IMR-90 (cell line): ENCODE measurements at regions not wholly inside any gene's neighbourhood (a gene's known extent, or its start where the extent isn't known, plus 50 kb on each side); places are given as distances from the start of the nearest gene placed in this dataset.

Experiments
- ATAC-seq: fragments of 200-7000 bp; cut with Tn5 transposase; 2 replicates; pipeline ENCODE4 v1.9.1; 2020; ENCODE audit warnings: low read depth, mild to moderate bottlenecking, moderate library complexity
- BruUV-seq: library from RNA; stranded (reverse); fragments of 400-500 nt; replicated peaks from 2 replicates; lab custom pipeline; 2021; lab: Mats Ljungman, UMichigan
- CTCF ChIA-PET: fragments of 300-600 bp; formaldehyde crosslinking; extraction: SDS; loops from one replicate; lab custom pipeline; 2021; ENCODE audit warnings: antibody characterized with exemption; lab: Yijun Ruan, JAX
- POLR2A ChIA-PET: fragments of 300-600 bp; sonication (Branson Sonifier 250); formaldehyde crosslinking; loops from one replicate; lab custom pipeline; 2022; ENCODE audit warnings: antibody characterized with exemption; ENCODE audit not compliant: unreplicated experiment; lab: Charles Lee
- DNase-seq: peaks from one replicate; pipeline ENCODE4 v3.0.0; 2013
- H2AFZ ChIP-seq: replicated peaks from 2 replicates; pipeline ENCODE3; 2013; ENCODE audit warnings: low read length, mild to moderate bottlenecking; ENCODE audit not compliant: poor library complexity
- H2AK5ac ChIP-seq: 2 replicates; pipeline ENCODE4 v1.6.1; 2013; ENCODE audit warnings: low read depth, low read length, inconsistent platforms
- H2AK9ac ChIP-seq: replicated peaks from 2 replicates; pipeline ENCODE3; 2013; ENCODE audit warnings: mild to moderate bottlenecking, low read depth, low read length, moderate library complexity; ENCODE audit not compliant: poor library complexity
- H2BK120ac ChIP-seq: 2 replicates; pipeline ENCODE4 v1.6.1; 2013; ENCODE audit warnings: low read depth, low read length, inconsistent platforms
- H2BK15ac ChIP-seq: 3 replicates; pipeline ENCODE4 v1.6.1; 2013; ENCODE audit warnings: low read depth, low read length, inconsistent platforms
- H2BK20ac ChIP-seq: 2 replicates; pipeline ENCODE4 v1.6.1; 2013; ENCODE audit warnings: low read depth, mild to moderate bottlenecking, inconsistent platforms, low read length, moderate library complexity
- H2BK5ac ChIP-seq: 2 replicates; pipeline ENCODE4 v1.6.1; 2013; ENCODE audit warnings: mild to moderate bottlenecking, low read depth, low read length, inconsistent platforms; ENCODE audit not compliant: poor library complexity, severe bottlenecking
- H3K14ac ChIP-seq: replicated peaks from 2 replicates; pipeline ENCODE4 v1.6.1; 2013; ENCODE audit warnings: low read depth, low read length, inconsistent platforms
- H3K18ac ChIP-seq: 2 replicates; pipeline ENCODE4 v1.6.1; 2013; ENCODE audit warnings: low read depth, low read length, control low read depth
- H3K23ac ChIP-seq: 2 replicates; pipeline ENCODE4 v1.6.1; 2013; ENCODE audit warnings: low read depth, low read length, inconsistent platforms
- H3K27ac ChIP-seq: 2 replicates; pipeline ENCODE4 v1.5.1; 2013; ENCODE audit warnings: mild to moderate bottlenecking, control low read depth, low read length; ENCODE audit not compliant: insufficient read depth
- H3K27me3 ChIP-seq: 2 replicates; pipeline ENCODE4 v1.6.1; 2013; ENCODE audit warnings: low read length; ENCODE audit not compliant: control insufficient read depth, insufficient read depth
- H3K36me3 ChIP-seq: 2 replicates; pipeline ENCODE4 v1.6.1; 2013; ENCODE audit warnings: low read length, mixed read lengths; ENCODE audit not compliant: control insufficient read depth, insufficient read depth
- H3K4ac ChIP-seq: 2 replicates; pipeline ENCODE4 v1.6.1; 2013; ENCODE audit warnings: low read depth, low read length, inconsistent platforms
- H3K4me1 ChIP-seq: 2 replicates; pipeline ENCODE4 v1.6.1; 2013; ENCODE audit warnings: low read length, mixed read lengths; ENCODE audit not compliant: control insufficient read depth, insufficient read depth
- H3K4me2 ChIP-seq: 2 replicates; pipeline ENCODE4 v1.6.1; 2013; ENCODE audit warnings: low read depth, mild to moderate bottlenecking, control low read depth, low read length, moderate library complexity
- H3K4me3 ChIP-seq: 2 replicates; pipeline ENCODE4 v1.5.1; 2013; ENCODE audit warnings: low read depth, mild to moderate bottlenecking, control low read depth, low read length, moderate library complexity; ENCODE audit not compliant: insufficient read depth
- H3K56ac ChIP-seq: 2 replicates; pipeline ENCODE4 v1.6.1; 2013; ENCODE audit warnings: low read length, inconsistent platforms; ENCODE audit not compliant: insufficient read depth; ENCODE audit errors: extremely low read depth
- H3K79me1 ChIP-seq, 2 experiments: 2 replicates each; pipeline ENCODE4 v1.6.1; 2013; ENCODE audit warnings: low read length in 2 of 2, inconsistent platforms in 1 of 2, low read depth in 1 of 2
- H3K9ac ChIP-seq: 2 replicates; pipeline ENCODE4 v1.6.1; 2013; ENCODE audit warnings: low read depth, low read length, control low read depth
- H3K9me1 ChIP-seq: 2 replicates; pipeline ENCODE4 v1.6.1; 2013; ENCODE audit warnings: low read length, inconsistent platforms; ENCODE audit not compliant: insufficient read depth
- H3K9me3 ChIP-seq: 2 replicates; pipeline ENCODE4 v1.6.1; 2013; ENCODE audit warnings: low read length; ENCODE audit not compliant: control insufficient read depth, insufficient read depth
- H4K20me1 ChIP-seq: 2 replicates; pipeline ENCODE4 v1.6.1; 2013; ENCODE audit warnings: low read length, inconsistent platforms; ENCODE audit not compliant: insufficient read depth
- H4K5ac ChIP-seq: 2 replicates; pipeline ENCODE4 v1.6.1; 2013; ENCODE audit warnings: mild to moderate bottlenecking, low read depth, low read length, control low read depth
- H4K8ac ChIP-seq, 2 experiments: 2 replicates each; pipeline ENCODE4 v1.6.1; 2013; ENCODE audit warnings: low read depth in 2 of 2, low read length in 2 of 2, control low read depth in 1 of 2, inconsistent platforms in 1 of 2
- H4K91ac ChIP-seq: 2 replicates; pipeline ENCODE4 v1.6.1; 2013; ENCODE audit warnings: low read depth, low read length, inconsistent platforms; ENCODE audit not compliant: insufficient read depth
- MAZ ChIP-seq: IDR thresholded peaks from 2 replicates; pipeline ENCODE4 v1.6.1; 2012; ENCODE audit warnings: low read depth, mild to moderate bottlenecking, low read length, improper control_type of control experiment, moderate library complexity, borderline replicate concordance
- MXI1 ChIP-seq: IDR thresholded peaks from 2 replicates; pipeline ENCODE4 v1.6.1; 2012; ENCODE audit warnings: low read depth, mild to moderate bottlenecking, low read length, moderate library complexity, borderline replicate concordance
- POLR2A ChIP-seq: IDR thresholded peaks from 2 replicates; pipeline ENCODE4 v1.6.1; 2012; ENCODE audit warnings: mild to moderate bottlenecking, low read depth, low read length
- RAD21 ChIP-seq: IDR thresholded peaks from 2 replicates; pipeline ENCODE4 v1.6.1; 2012; ENCODE audit warnings: low read length, improper control_type of control experiment
- WGBS, 2 experiments: methylation state at CpG; one replicate each; pipeline versions ENCODE4 v1.1.5 to v1.1.7; 2013; ENCODE audit warnings: missing lambda C conversion rate in 2 of 2; ENCODE audit not compliant: insufficient read length in 1 of 2; ENCODE audit errors: extremely low coverage in 2 of 2; 5-methylcytosine and 5-hydroxymethylcytosine counted together
- dilution Hi-C: fragments of 300-500 bp; cut with HindIII; formaldehyde crosslinking; loops from one replicate; pipeline ENCODE4 v1.14.3; 2018; ENCODE audit warnings: low sequenced_read_pairs; ENCODE audit not compliant: unreplicated experiment
- in situ Hi-C: fragments of 300-500 bp; cut with MboI; formaldehyde crosslinking; loops from 3 replicates; pipeline ENCODE4 v1.14.3; 2019; ENCODE audit warnings: low sequenced_read_pairs, inconsistent platforms, mixed read lengths
- intact Hi-C: fragments of 100-400 bp; cut with micrococcal nuclease; formaldehyde crosslinking; loops from 2 replicates; pipeline ENCODE4 v1.10.0; 2022

- dilution Hi-C loops = no loop called here
- H2BK20ac ChIP-seq = no peak overlapping the region
- DNase-seq (no peak), ATAC-seq (no peak)
- no peak overlapping the region for H4K5ac ChIP-seq
- H3K4me2 ChIP-seq = no peak overlapping the region
- H3K9me1 ChIP-seq = no peaks in the 10 kb centered on the region
- BruUV-seq = no TSS peak
- no peak overlapping the region for H2BK5ac ChIP-seq
- no peak overlapping the region for H3K4me3 ChIP-seq
- H3K23ac ChIP-seq = no peak overlapping the region
- POLR2A ChIA-PET = no interaction called here
- intact Hi-C loops = no loop called here
- H3K18ac ChIP-seq = no peak overlapping the region
- no peaks in the 10 kb centered on the region for H3K4me1 ChIP-seq
- TF ChIP-seq MAZ (no peak), MXI1 (no peak), RAD21 (no peak), POLR2A (no peak)
- no peak overlapping the region for H2BK15ac ChIP-seq
- no peaks in the 10 kb centered on the region for H3K27me3 ChIP-seq
- H3K9me3 ChIP-seq = no peaks in the 10 kb centered on the region; the same call in 1 of the 2 replicates
- in situ Hi-C loops = no loop called here
- no peaks in the 10 kb centered on the region for H4K20me1 ChIP-seq
- no peak overlapping the region for H3K14ac ChIP-seq
- no peak overlapping the region for H3K9ac ChIP-seq
- no peak overlapping the region for H2BK120ac ChIP-seq
- H3K36me3 ChIP-seq = no peaks in the 10 kb centered on the region
- H2AK9ac ChIP-seq = no peak overlapping the region
- H3K56ac ChIP-seq = no peak overlapping the region
- no peak overlapping the region for H2AFZ ChIP-seq
- H4K8ac ChIP-seq = no peak overlapping the region
- H3K4ac ChIP-seq = no peak overlapping the region
- H4K91ac ChIP-seq = no peak overlapping the region
- WGBS, 2 experiments = no CpG with 5 or more reads among the region's 1 CpG
- CTCF ChIA-PET = no interaction called here
- H2AK5ac ChIP-seq = no peak overlapping the region
- no peaks in the 10 kb centered on the region for H3K79me1 ChIP-seq
- no peak overlapping the region for H3K27ac ChIP-seq
Observed at GRCh38 chr7:125892434-125892833, 962.8 kb upstream of the POT1 start.
